BLaER1 treated with 17β-estradiol and CSF1 and Interleukin-3, amounts not matched to agents 10 nM and 100 nM (cell line): ENCODE measurements at regions not wholly inside any gene's neighbourhood (a gene's known extent, or its start where the extent isn't known, plus 50 kb on each side); places are given as distances from the start of the nearest gene placed in this dataset.
"Not testable (repeated sequence)": the region's sequence is repeated elsewhere in the genome, so short reads cannot be mapped to it uniquely, and the experiment has no call there.

Experiments
- H3K27ac ChIP-seq, 11 experiments: shearing (Covaris generic); formaldehyde crosslinking; 2 replicates each; pipeline ENCODE4 v1.8.1; 2022
- H3K27me3 ChIP-seq, 11 experiments: shearing (Covaris generic); formaldehyde crosslinking; 2 replicates each; pipeline ENCODE4 v1.8.1; 2022
- H3K36me3 ChIP-seq, 11 experiments: shearing (Covaris generic); formaldehyde crosslinking; 2 replicates each; pipeline ENCODE4 v1.8.1; 2022
- H3K4me1 ChIP-seq, 10 experiments: shearing (Covaris generic); formaldehyde crosslinking; 2 replicates each; pipeline ENCODE4 v1.8.1; 2022
- H3K4me2 ChIP-seq, 11 experiments: shearing (Covaris generic); formaldehyde crosslinking; 2 replicates each; pipeline ENCODE4 v1.8.1; 2022
- H3K4me3 ChIP-seq, 10 experiments: shearing (Covaris generic); formaldehyde crosslinking; 2 replicates each; pipeline ENCODE4 v1.8.1; 2022
- H3K9ac ChIP-seq, 11 experiments: shearing (Covaris generic); formaldehyde crosslinking; 2 replicates each; pipeline ENCODE4 v1.8.1; 2022
- H3K9me3 ChIP-seq, 11 experiments: shearing (Covaris generic); formaldehyde crosslinking; replicated peaks in 1 of 11; 2 replicates each; pipeline ENCODE4 v1.8.1; 2022
- H4K20me1 ChIP-seq, 11 experiments: shearing (Covaris generic); formaldehyde crosslinking; 2 replicates each; pipeline ENCODE4 v1.8.1; 2022
- Cebpa-rat ChIP-seq, 11 experiments: shearing (Covaris generic); IDR thresholded peaks; 2 replicates each; pipeline ENCODE4 v1.8.1; 2022

GRCh38 chr6:144480473-144480872 lies 195.3 kb downstream of the UTRN start:
- H3K4me2 ChIP-seq: no peak overlapping the region
- H3K36me3 ChIP-seq: peaks cover 73 to 96% (median 88%) of the 10 kb centered on the region in 11 experiments
- peaks cover 0 to 5% (median 0%) of the 10 kb centered on the region in 10 experiments; a peak in 2 of 20 replicates for H3K4me1 ChIP-seq

GRCh38 chr6:144481527-144481926 lies 196.4 kb downstream of the UTRN start:
- Histone ChIP-seq H3K9ac (no peak overlapping the region), H3K9me3 (no peaks in the 10 kb centered on the region), H3K4me1 (no peaks in the 10 kb centered on the region), H3K27ac (no peak overlapping the region), H3K4me3 (no peak overlapping the region), H3K4me2 (no peak overlapping the region), H3K36me3 (peaks cover 73 to 96% (median 88%) of the 10 kb centered on the region in 11 experiments), H3K27me3 (no peaks in the 10 kb centered on the region), H4K20me1 (peaks cover 0 to 5% (median 0%) of the 10 kb centered on the region in 11 experiments; a peak in 1 of 22 replicates)
- no peak for TF ChIP-seq Cebpa-rat (IDR thresholded peaks at IDR 0.05)

More at GRCh38 chr6:144480473-144480872, 195.3 kb downstream of the UTRN start:
- TF ChIP-seq Cebpa-rat (IDR thresholded peaks at IDR 0.05): no peak
- Histone ChIP-seq H3K4me3 (no peak overlapping the region), H3K27me3 (no peaks in the 10 kb centered on the region), H3K9me3 (no peaks in the 10 kb centered on the region), H4K20me1 (peaks cover 0 to 10% (median 0%) of the 10 kb centered on the region in 11 experiments; a peak in 1 of 22 replicates), H3K9ac (no peak overlapping the region), H3K27ac (no peak overlapping the region)

- Histone ChIP-seq H3K4me3 (no peak overlapping the region), H3K4me1 (no peaks in the 10 kb centered on the region), H3K4me2 (no peak overlapping the region), H3K9me3 (no peaks in the 10 kb centered on the region), H3K27me3 (no peaks in the 10 kb centered on the region), H3K9ac (no peak overlapping the region), H3K27ac (no peak overlapping the region), H4K20me1 (peaks cover 0 to 5% (median 0%) of the 10 kb centered on the region in 11 experiments; a peak in 1 of 22 replicates), H3K36me3 (peaks cover 74 to 96% (median 88%) of the 10 kb centered on the region in 11 experiments)
- TF ChIP-seq Cebpa-rat (IDR thresholded peaks at IDR 0.05): no peak
Measured at GRCh38 chr6:144482142-144482541, 197.0 kb downstream of the UTRN start.

DNA sequence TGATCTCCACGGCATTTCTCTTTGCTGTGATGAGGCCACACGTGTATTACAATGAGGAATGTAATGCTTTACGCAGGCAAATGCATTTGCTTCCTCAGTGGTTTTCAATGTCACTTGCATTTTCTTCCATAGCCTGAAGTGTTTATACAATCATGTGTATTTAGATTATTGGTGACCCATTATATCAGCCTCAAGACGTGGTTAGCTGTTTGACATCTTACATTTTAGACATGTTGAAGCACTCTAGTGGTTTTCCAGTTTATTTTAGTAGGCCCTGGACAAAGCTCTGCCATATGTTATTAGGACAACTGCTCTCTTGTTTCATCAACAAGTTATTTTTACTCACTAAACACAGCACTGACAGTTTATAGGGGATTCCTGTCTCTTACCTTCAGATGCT lies 200.4 kb downstream of the UTRN start:
- Histone ChIP-seq H3K36me3 (peaks cover 77 to 96% (median 89%) of the 10 kb centered on the region in 11 experiments), H3K9me3 (no peaks in the 10 kb centered on the region), H3K9ac (no peak overlapping the region), H3K4me3 (no peak overlapping the region), H3K4me2 (no peak overlapping the region), H3K27ac (no peak overlapping the region), H3K27me3 (no peaks in the 10 kb centered on the region), H3K4me1 (no peaks in the 10 kb centered on the region), H4K20me1 (no peaks in the 10 kb centered on the region; a peak in 1 of 22 replicates)
- TF ChIP-seq Cebpa-rat (IDR thresholded peaks at IDR 0.05): no peak

GRCh38 chr6:144488590-144488989 lies 203.5 kb downstream of the UTRN start:
- no peaks in the 10 kb centered on the region for H3K27me3 ChIP-seq
- no peak overlapping the region for H3K9ac ChIP-seq
- H3K4me2 ChIP-seq: no peak overlapping the region
- H3K27ac ChIP-seq: no peak overlapping the region
- peaks cover 97 to 100% (median 100%) of the 10 kb centered on the region in 11 experiments for H3K36me3 ChIP-seq
- peaks cover 0 to 1% (median 0%) of the 10 kb centered on the region in 11 experiments; a peak in 2 of 22 replicates for H3K9me3 ChIP-seq
- no peak for TF ChIP-seq Cebpa-rat (IDR thresholded peaks at IDR 0.05)
- H3K4me3 ChIP-seq: no peak overlapping the region
- H4K20me1 ChIP-seq: no peaks in the 10 kb centered on the region; a peak in 2 of 22 replicates
- no peaks in the 10 kb centered on the region for H3K4me1 ChIP-seq

GRCh38 chr6:144493035-144493910 lies 208.1 kb downstream of the UTRN start:
- H3K4me3 ChIP-seq: no peak overlapping the region
- TF ChIP-seq Cebpa-rat (IDR thresholded peaks at IDR 0.05): 0 out of 22 replicates have a peak, but pooled peaks of 1 of the 11 experiments have one; percentile 23
- H3K27ac ChIP-seq: no peak overlapping the region

DNA sequence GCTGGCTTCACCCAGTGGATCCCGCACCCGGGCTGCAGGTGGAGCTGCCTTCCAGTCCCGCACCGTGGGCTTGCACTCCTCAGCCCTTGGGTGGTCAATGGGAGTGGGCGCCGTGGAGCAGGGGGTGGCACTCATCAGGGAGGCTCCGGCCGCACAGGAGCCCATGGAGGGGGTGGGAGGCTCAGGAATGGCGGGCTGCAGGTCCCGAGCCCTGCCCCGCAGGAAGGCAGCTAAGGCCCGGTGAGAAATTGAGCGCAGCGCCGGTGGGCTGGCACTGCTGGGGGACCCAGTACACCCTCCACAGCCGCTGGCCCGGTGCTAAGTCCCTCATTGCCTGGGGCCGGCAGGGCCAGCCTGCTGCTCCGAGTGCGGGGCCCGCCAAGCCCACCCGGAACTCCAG lies 209.9 kb downstream of the UTRN start:
- not testable (repeated sequence) for H3K9ac ChIP-seq, H3K27me3 ChIP-seq, H3K4me2 ChIP-seq, H3K27ac ChIP-seq, H3K9me3 ChIP-seq, H3K4me1 ChIP-seq, H3K4me3 ChIP-seq
- peaks cover 0 to 17% (median 0%) of the 10 kb centered on the region in 11 experiments; a peak in 5 of 22 replicates for H4K20me1 ChIP-seq
- H3K36me3 ChIP-seq: peaks cover 93 to 99% (median 96%) of the 10 kb centered on the region in 11 experiments

More at GRCh38 chr6:144493035-144493910, 208.1 kb downstream of the UTRN start:
- Histone ChIP-seq H3K9me3 (peaks cover 0 to 3% (median 0%) of the 10 kb centered on the region in 11 experiments; a peak in 2 of 22 replicates), H3K9ac (no peak overlapping the region), H3K4me2 (no peak overlapping the region), H3K27me3 (no peaks in the 10 kb centered on the region), H3K36me3 (peaks cover 94 to 99% (median 96%) of the 10 kb centered on the region in 11 experiments), H3K4me1 (no peaks in the 10 kb centered on the region), H4K20me1 (peaks cover 0 to 7% (median 0%) of the 10 kb centered on the region in 11 experiments; a peak in 2 of 22 replicates)

DNA sequence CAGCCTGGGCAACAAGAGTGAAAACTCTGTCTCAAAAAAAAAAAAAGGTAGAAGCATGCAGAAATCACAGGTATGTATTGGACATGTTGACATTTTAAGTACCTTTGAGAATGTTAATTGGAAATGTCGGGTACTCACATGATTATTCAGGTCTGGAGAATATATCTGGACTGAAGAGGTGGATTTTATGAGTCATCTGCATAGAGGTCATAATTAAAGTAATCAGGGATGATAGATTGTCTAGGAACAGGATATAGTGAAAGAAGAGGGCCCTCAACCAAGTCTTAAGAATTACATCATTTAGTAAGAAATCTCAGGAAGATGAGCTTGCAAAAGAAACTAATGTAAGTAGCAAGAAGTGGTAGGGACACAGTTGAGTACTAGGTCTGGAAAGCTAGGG lies 212.5 kb downstream of the UTRN start:
- Histone ChIP-seq H3K4me3 (no peak overlapping the region), H3K9me3 (peaks cover 3 to 7% (median 5%) of the 10 kb centered on the region in 11 experiments; a peak in 21 of 22 replicates), H3K9ac (no peak overlapping the region), H3K27me3 (no peaks in the 10 kb centered on the region), H4K20me1 (peaks cover 0 to 17% (median 0%) of the 10 kb centered on the region in 11 experiments; a peak in 4 of 22 replicates), H3K4me1 (no peaks in the 10 kb centered on the region; a peak in 1 of 20 replicates), H3K27ac (no peak overlapping the region), H3K36me3 (peaks cover 86 to 99% (median 94%) of the 10 kb centered on the region in 11 experiments), H3K4me2 (no peak overlapping the region)
- no peak for TF ChIP-seq Cebpa-rat (IDR thresholded peaks at IDR 0.05)

- peaks cover 0 to 17% (median 0%) of the 10 kb centered on the region in 11 experiments; a peak in 4 of 22 replicates for H4K20me1 ChIP-seq
- no peaks in the 10 kb centered on the region; a peak in 1 of 20 replicates for H3K4me1 ChIP-seq
- H3K27ac ChIP-seq: no peak overlapping the region
- no peaks in the 10 kb centered on the region for H3K27me3 ChIP-seq
- H3K4me3 ChIP-seq: no peak overlapping the region
- H3K4me2 ChIP-seq: no peak overlapping the region
- peaks cover 33 to 38% (median 37%) of the 10 kb centered on the region in 11 experiments for H3K9me3 ChIP-seq
- H3K9ac ChIP-seq: no peak overlapping the region
- TF ChIP-seq Cebpa-rat (IDR thresholded peaks at IDR 0.05): no peak
- H3K36me3 ChIP-seq: peaks cover 90 to 100% (median 97%) of the 10 kb centered on the region in 11 experiments
Measured at GRCh38 chr6:144500892-144501291, 215.8 kb downstream of the UTRN start.

DNA sequence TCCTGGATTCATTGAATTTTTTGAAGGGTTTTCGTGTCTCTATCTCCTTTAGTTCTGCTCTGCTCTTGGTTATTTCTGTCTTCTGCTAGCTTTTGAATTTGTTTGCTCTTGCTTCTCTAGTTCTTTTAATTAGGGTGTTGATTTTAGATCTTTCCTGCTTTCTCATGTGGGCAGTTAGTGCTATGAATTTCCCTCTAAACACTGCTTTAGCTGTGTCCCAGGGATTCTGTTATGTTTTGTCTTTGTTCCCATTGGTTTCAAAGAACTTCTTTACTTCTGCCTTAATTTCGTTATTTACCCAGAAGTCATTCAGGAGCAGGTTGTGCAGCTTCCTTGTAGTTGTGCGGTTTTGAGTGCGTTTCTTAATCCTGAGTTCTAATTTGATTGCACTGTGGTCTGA lies 220.1 kb downstream of the UTRN start:
- H3K27ac ChIP-seq, H3K9ac ChIP-seq, H3K4me3 ChIP-seq, H3K4me1 ChIP-seq, H3K27me3 ChIP-seq, H3K4me2 ChIP-seq: not testable (repeated sequence)
- Histone ChIP-seq H3K9me3 (peaks cover 36 to 52% (median 41%) of the 10 kb centered on the region in 11 experiments), H4K20me1 (peaks cover 0 to 21% (median 11%) of the 10 kb centered on the region in 11 experiments; a peak in 10 of 22 replicates), H3K36me3 (peaks cover 78 to 93% (median 85%) of the 10 kb centered on the region in 11 experiments)

GRCh38 chr6:144506051-144506450 lies 220.9 kb downstream of the UTRN start:
- not testable (repeated sequence) for H3K4me3 ChIP-seq, H3K27me3 ChIP-seq, H3K27ac ChIP-seq, H3K4me1 ChIP-seq, H3K4me2 ChIP-seq, H3K9ac ChIP-seq
- Histone ChIP-seq H3K9me3 (peaks cover 36 to 52% (median 41%) of the 10 kb centered on the region in 11 experiments), H4K20me1 (peaks cover 0 to 21% (median 11%) of the 10 kb centered on the region in 11 experiments; a peak in 10 of 22 replicates), H3K36me3 (peaks cover 74 to 93% (median 82%) of the 10 kb centered on the region in 11 experiments)

DNA sequence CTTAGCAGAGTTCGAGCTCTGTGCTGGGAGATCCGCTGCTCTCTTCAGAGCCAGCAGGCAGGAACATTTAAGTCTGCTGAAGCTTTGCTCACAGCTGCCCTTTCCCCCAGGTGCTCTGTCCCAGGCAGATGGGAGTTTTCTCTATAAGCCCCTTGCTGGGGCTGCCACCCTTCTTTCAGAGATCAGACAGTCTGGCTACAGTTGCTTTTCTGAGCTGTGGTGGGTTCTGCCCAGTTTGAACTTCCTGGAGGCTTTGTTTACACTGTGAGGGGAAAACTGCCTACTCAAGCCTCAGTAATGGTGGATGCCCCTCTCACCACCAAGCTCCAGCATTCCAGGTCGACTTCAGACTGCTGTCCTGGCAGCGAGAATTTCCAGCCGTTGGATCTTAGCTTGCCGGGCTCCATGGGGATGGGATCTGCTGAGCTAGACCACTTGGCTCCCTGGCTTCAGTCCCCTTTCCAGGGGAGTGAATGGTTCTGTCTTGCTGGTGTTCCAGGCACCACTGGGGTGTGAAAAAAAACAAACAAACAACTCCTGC lies 222.7 kb downstream of the UTRN start:
- H3K9me3 ChIP-seq: peaks cover 30 to 44% (median 34%) of the 10 kb centered on the region in 11 experiments
- H3K4me2 ChIP-seq, H3K4me3 ChIP-seq, H3K27ac ChIP-seq, H3K9ac ChIP-seq, H3K4me1 ChIP-seq, H3K27me3 ChIP-seq: not testable (repeated sequence)
- peaks cover 0 to 21% (median 11%) of the 10 kb centered on the region in 11 experiments; a peak in 10 of 22 replicates for H4K20me1 ChIP-seq
- peaks cover 69 to 93% (median 79%) of the 10 kb centered on the region in 11 experiments for H3K36me3 ChIP-seq
